ENCODE measurements at regions not wholly inside any gene's neighbourhood (a gene's known extent, or its start where the extent isn't known, plus 50 kb on each side); places are given as distances from the start of the nearest gene placed in this dataset.

DNA sequence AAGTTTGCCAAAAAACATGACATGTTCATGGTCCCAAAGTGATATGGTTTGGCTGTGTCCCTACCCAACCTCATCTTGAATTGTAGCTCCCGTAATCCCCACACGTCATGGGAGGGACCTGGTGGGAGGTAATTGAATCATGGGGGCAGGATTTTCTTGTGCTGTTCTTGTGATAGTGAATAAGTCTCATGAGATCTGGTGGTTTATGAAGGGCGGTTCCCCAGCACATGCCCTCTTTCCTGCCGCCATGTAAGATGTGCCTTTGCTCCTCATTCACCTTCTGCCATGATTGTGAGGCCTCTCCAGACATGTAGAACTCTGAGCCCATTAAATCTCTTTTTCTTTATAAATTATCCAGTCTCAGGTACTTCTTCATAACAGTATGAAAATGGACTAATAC lies 322.1 kb downstream of the MED10 start:
- no peak for DNase-seq (ENCODE audit: low read depth in 2 of 2)
- H3K4me3 ChIP-seq (replicated peaks in 1 of 2; ENCODE audit: low read depth in 2 of 2, low read length in 2 of 2), result no peak overlapping the region
- TF ChIP-seq, protein P1, sequence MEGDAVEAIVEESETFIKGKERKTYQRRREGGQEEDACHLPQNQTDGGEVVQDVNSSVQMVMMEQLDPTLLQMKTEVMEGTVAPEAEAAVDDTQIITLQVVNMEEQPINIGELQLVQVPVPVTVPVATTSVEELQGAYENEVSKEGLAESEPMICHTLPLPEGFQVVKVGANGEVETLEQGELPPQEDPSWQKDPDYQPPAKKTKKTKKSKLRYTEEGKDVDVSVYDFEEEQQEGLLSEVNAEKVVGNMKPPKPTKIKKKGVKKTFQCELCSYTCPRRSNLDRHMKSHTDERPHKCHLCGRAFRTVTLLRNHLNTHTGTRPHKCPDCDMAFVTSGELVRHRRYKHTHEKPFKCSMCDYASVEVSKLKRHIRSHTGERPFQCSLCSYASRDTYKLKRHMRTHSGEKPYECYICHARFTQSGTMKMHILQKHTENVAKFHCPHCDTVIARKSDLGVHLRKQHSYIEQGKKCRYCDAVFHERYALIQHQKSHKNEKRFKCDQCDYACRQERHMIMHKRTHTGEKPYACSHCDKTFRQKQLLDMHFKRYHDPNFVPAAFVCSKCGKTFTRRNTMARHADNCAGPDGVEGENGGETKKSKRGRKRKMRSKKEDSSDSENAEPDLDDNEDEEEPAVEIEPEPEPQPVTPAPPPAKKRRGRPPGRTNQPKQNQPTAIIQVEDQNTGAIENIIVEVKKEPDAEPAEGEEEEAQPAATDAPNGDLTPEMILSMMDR (IDR thresholded peaks at IDR 0.05; ENCODE audit: low read depth, low read length), result no peak

DNA sequence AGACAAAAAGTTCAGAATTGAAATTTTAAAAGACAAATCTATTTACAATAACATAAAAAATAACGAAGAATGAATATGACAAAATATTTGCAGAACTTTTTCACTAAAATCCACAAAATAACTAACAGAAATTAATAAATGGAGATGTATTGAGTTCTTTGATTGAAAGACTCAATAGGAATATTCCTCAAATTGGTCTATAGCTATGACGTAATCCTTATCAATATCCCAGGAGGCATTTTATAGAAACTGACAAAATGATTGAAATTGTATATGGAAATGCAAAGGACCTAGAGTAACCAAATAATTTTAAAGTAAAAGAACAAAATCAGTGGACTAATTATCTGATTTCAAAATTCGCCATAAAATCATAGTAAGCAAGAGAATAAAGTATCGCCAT lies 328.7 kb downstream of the MED10 start:
- no peak for DNase-seq (ENCODE audit: low read depth in 2 of 2)
- TF ChIP-seq, protein P1 (IDR thresholded peaks at IDR 0.05; ENCODE audit: low read depth, low read length), result no peak
- no peak overlapping the region for H3K4me3 ChIP-seq (replicated peaks in 1 of 2; ENCODE audit: low read depth in 2 of 2, low read length in 2 of 2)

DNA sequence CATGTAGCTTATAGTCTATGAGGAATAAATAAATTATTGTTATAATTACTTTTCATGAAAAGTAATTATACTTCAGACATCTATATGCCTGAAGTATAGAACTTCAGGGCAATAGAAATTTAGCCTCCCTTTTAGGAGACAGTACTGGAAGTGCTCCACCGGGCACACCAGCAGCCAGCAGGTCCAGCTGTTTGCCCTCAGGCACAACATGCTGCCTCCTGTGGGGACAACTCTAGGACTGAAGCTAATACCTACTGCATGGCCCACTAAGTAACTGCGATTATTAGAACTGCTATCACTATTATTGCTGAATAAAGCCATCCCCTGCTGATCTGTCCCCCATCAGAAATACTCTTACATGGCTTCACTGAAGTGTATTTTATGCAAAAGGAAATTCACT lies 329.6 kb downstream of the MED10 start:
- TF ChIP-seq, protein P1 (IDR thresholded peaks at IDR 0.05; ENCODE audit: low read depth, low read length), result no peak
- no peak for DNase-seq (ENCODE audit: low read depth in 2 of 2)
- H3K4me3 ChIP-seq (replicated peaks in 1 of 2; ENCODE audit: low read depth in 2 of 2, low read length in 2 of 2), result no peak overlapping the region

DNA sequence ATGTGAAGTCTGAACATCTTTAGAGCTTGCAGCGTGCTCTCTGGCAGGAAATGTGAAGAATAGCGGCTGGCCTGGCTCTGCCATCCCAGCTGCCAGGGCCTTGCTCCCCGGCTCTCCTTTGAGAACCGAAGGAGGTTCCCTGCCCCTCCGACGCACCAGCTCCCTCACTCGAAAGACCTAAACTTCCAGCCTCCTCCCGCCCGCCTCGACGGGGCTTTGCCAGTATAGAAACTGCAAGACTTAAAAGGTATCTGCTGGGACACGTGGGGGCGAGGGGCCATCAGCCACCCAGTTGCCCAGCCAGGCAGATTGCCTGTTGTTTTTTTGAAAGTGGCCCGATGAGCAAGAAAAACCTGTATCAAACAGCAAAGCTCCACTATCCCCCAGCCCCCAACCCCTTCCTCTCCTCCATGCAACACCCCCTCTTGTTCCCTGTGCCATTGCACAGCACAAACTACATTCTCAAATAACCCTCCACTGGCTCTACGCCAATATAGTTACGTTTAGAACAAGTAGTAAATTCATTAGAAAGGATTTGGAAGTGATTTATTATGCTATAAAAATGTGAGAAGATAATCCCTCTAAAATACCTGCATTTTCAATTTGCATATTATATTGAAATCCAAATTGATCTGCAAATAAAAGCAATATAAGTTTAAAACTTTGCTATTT lies 331.9 kb downstream of the MED10 start:
- H3K4me3 ChIP-seq (replicated peaks in 1 of 2; ENCODE audit: low read depth in 2 of 2, low read length in 2 of 2), result no peak overlapping the region
- no peak for DNase-seq (ENCODE audit: low read depth in 2 of 2)
- TF ChIP-seq, protein P1 (IDR thresholded peaks at IDR 0.05; ENCODE audit: low read depth, low read length), result no peak

DNA sequence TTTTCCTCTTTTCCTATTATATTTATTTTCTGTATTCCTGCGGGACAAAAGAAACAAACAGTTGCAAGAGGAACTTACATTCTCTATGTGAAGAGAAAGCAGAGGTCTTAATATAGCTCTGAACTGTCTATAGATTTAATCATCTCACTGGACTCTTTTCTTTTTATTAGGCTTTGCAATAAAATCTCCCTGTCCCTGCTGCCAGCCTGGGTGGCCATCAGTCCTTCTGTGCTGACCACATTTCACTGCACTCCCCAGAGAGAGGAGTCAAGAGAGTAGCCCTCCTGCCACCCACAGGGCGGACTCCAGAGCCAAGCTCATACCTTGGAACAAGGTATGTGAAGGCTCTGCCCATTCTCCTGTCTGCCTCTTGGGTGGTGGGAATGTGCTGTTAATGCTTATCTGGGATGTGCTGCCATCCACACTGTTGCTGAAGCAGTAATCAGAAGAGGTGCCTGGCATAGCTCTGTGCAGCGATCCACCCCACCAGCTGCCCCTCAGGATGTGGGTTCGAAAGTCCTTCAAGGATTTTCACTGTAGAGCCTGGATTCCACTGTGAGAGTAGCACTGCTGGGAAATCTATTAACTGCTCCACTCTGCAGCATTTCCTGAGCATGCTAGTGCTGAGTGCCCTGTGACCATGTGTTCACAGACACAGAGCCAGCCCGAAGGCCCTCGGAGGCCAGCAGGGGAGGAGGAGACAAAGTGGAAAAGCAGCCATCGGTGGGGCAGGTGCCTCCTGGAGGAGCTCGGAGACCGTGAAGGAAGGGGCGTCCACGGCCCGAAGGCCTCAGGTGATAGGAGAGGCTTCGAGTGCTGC lies 334.6 kb downstream of the MED10 start:
- DNase-seq (ENCODE audit: low read depth in 2 of 2), result no peak
- no peak overlapping the region for H3K4me3 ChIP-seq (replicated peaks in 1 of 2; ENCODE audit: low read depth in 2 of 2, low read length in 2 of 2)
- TF ChIP-seq, protein P1 (IDR thresholded peaks at IDR 0.05; ENCODE audit: low read depth, low read length), result no peak

DNA sequence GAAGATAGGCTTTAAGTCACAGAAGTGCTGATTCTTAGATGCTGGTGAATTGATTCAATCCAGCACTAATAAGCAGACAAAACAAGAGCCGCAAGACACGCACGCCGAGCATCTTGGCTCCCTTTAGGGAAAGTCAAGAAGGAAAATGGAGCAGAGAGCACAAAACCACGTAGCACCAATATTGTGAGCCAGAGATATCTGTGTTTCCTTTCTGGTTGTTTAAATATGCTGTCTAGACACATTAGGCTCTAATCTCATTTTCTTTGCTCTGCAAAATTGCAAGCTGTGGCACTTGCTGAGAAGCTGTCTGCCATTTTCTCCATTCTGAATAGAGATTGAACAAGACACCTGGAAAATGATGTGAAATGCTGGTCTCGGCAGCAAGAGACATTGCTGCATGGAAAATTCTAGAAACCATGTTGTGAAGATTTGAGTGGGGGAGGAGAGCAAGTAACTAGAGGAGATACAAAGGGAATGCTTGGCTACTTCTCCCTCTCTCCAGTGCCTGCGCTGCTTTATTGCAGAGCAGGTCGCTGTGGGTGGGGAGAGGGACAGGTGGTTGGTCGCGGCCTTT lies 336.3 kb downstream of the MED10 start:
- no peak for DNase-seq (ENCODE audit: low read depth in 2 of 2)
- TF ChIP-seq, protein P1 (IDR thresholded peaks at IDR 0.05; ENCODE audit: low read depth, low read length), result no peak
- H3K4me3 ChIP-seq (replicated peaks in 1 of 2; ENCODE audit: low read depth in 2 of 2, low read length in 2 of 2), result no peak overlapping the region
